Endodermal cell (in vitro differentiated cells): ENCODE measurements at regions not wholly inside any gene's neighbourhood (a gene's known extent, or its start where the extent isn't known, plus 50 kb on each side); places are given as distances from the start of the nearest gene placed in this dataset.

Source experiments
- DNase-seq: peaks from one replicate; pipeline ENCODE4 v3.0.0-alpha.2; 2017
- H3K27ac ChIP-seq: 2 replicates; pipeline ENCODE4 v1.5.1; 2013; ENCODE audit warnings: mild to moderate bottlenecking, low read depth, low read length, moderate library complexity
- H3K27me3 ChIP-seq: 2 replicates; pipeline ENCODE4 v1.6.1; 2013; ENCODE audit warnings: mild to moderate bottlenecking, low read length, moderate library complexity; ENCODE audit not compliant: insufficient read depth, control insufficient read depth, poor library complexity, severe bottlenecking
- H3K36me3 ChIP-seq: 2 replicates; pipeline ENCODE4 v1.7.0; 2013; ENCODE audit warnings: mild to moderate bottlenecking, low read length, moderate library complexity; ENCODE audit not compliant: control insufficient read depth, insufficient read depth
- H3K4me1 ChIP-seq: one replicate; pipeline ENCODE4 v1.7.0; 2013; ENCODE audit warnings: low read length; ENCODE audit not compliant: control insufficient read depth, insufficient read depth
- H3K4me3 ChIP-seq: 2 replicates; pipeline ENCODE4 v1.5.1; 2013; ENCODE audit warnings: mild to moderate bottlenecking, low read length, moderate library complexity
- H3K9ac ChIP-seq: 2 replicates; pipeline ENCODE4 v1.6.1; 2013; ENCODE audit warnings: mild to moderate bottlenecking, low read length, moderate library complexity; ENCODE audit not compliant: poor library complexity, severe bottlenecking; ENCODE audit errors: extremely low read depth
- H3K9me3 ChIP-seq: 2 replicates; pipeline ENCODE4 v1.6.1; 2013; ENCODE audit warnings: mild to moderate bottlenecking, low read length, moderate library complexity; ENCODE audit not compliant: control insufficient read depth
- H3K27ac Mint-ChIP-seq: 2 replicates; pipeline ENCODE4 v1.8.0; 2020; ENCODE audit warnings: mixed read lengths
- H3K27me3 Mint-ChIP-seq: 2 replicates; pipeline ENCODE4 v1.8.0; 2021; ENCODE audit warnings: mild to moderate bottlenecking, mixed read lengths; ENCODE audit not compliant: insufficient read depth
- H3K36me3 Mint-ChIP-seq: 2 replicates; pipeline ENCODE4 v1.8.0; 2020; ENCODE audit warnings: low read depth, mixed read lengths
- H3K4me1 Mint-ChIP-seq: 2 replicates; pipeline ENCODE4 v1.8.0; 2020; ENCODE audit warnings: mixed read lengths
- H3K4me3 Mint-ChIP-seq: 2 replicates; pipeline ENCODE4 v1.8.0; 2020; ENCODE audit warnings: mild to moderate bottlenecking, moderate library complexity, mixed read lengths
- H3K9me3 Mint-ChIP-seq: 2 replicates; pipeline ENCODE4 v1.8.0; 2020; ENCODE audit warnings: mild to moderate bottlenecking, mixed read lengths
- WGBS, 2 experiments: methylation state at CpG; one replicate each; pipeline versions ENCODE4 v1.1.5 to v1.1.7; 2013; ENCODE audit warnings: missing lambda C conversion rate in 2 of 2, mixed read lengths in 1 of 2; ENCODE audit not compliant: insufficient coverage in 1 of 2, insufficient read length in 1 of 2; 5-methylcytosine and 5-hydroxymethylcytosine counted together
- TF ChIP-seq, protein P1 (sequence below): fragments of 200-600 bp; sonication (generic); conservative IDR thresholded peaks from 2 replicates; pipeline ENCODE4 v1.5.0; 2021; ENCODE audit warnings: antibody characterized with exemption, mild to moderate bottlenecking

DNA sequence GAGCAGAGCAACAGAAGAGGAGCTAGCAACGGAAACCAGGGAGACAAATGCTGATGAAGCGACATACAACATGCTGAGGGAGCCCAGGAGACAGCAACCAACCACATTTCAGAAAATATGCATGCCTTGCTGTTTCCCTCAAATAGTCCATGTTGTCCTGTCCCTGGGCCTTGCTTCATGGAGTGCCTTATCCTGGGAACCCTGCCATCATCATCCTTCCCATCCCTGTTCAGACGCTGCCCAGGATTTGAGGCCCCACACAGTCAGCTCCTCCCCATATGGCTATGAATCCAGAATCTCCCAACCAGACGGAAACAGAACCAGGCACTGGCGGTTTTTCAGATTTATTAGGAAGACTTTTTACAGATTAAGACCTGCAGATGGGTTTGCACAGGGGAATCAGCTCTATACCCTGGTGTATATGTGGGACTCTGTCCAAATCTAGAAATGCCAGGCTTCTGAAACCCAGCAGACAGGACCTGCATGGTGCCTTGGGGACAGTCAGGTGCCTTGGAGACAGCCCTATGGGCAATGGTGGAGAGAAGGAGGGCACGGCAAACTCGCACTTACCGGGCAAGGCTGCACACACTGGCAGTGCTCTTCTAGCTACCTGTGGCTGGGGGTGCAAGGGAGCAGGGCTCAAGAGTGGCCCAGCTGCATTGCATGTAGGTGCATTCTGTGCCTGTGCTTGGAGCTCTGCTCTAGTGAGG lies 199.7 kb upstream of the MAMLD1 start:
- 92 to 93% methylated on average over 5 to 8 of the region's 8 CpGs for WGBS, 2 experiments
- Mint-ChIP-seq H3K4me3 (no peak overlapping the region), H3K9me3 (peaks cover 57% of the 10 kb centered on the region)

DNA sequence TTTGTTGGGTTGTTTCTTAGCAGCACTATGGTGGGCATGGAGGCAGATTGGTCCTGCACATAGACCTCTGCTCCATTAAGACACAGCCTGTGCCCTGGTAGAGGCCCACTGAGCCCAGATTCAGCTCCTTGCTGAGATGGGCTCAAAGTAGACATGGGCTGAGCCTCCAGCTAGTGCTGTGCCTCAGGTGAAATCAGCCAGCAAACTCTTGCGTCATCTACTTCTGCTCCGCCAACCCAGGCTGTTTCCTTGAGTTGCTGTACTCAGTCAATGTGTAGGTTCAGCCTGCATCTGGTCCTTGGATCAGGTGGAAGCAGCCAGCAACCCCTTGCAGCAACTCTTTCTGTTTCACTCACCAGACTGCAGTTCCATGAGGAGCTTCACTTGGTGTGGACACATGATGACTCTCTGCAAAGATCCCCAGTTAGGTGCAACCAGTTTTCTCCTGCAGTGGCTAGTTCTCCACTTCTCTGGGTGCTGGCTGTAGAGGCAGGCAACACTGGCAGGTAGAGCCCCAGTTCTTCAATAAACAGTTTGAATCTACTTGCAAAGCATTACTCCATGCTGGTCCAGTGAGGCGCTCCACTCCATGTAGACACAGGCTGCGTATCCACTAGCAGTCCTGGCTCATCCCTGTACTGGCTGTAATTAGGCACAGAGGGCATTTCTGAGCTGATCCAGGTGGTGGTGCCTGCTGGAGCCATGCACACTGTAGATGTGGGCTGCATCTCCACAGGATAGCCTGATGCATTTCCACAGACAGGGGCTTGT lies 199.0 kb upstream of the MAMLD1 start:
- Mint-ChIP-seq H3K27ac (no peak overlapping the region), H3K9me3 (peaks cover 55% of the 10 kb centered on the region), H3K36me3 (no peaks in the 10 kb centered on the region), H3K27me3 (peaks cover 1% of the 10 kb centered on the region), H3K4me3 (no peak overlapping the region), H3K4me1 (no peaks in the 10 kb centered on the region)
- H3K4me1 ChIP-seq, result no peaks in the 10 kb centered on the region
- no peaks in the 10 kb centered on the region for H3K9me3 ChIP-seq
- TF ChIP-seq, protein P1, sequence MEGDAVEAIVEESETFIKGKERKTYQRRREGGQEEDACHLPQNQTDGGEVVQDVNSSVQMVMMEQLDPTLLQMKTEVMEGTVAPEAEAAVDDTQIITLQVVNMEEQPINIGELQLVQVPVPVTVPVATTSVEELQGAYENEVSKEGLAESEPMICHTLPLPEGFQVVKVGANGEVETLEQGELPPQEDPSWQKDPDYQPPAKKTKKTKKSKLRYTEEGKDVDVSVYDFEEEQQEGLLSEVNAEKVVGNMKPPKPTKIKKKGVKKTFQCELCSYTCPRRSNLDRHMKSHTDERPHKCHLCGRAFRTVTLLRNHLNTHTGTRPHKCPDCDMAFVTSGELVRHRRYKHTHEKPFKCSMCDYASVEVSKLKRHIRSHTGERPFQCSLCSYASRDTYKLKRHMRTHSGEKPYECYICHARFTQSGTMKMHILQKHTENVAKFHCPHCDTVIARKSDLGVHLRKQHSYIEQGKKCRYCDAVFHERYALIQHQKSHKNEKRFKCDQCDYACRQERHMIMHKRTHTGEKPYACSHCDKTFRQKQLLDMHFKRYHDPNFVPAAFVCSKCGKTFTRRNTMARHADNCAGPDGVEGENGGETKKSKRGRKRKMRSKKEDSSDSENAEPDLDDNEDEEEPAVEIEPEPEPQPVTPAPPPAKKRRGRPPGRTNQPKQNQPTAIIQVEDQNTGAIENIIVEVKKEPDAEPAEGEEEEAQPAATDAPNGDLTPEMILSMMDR, result no peak
- 89 to 100% methylated on average over 1 to 4 of the region's 4 CpGs for WGBS, 2 experiments
- H3K36me3 ChIP-seq, result no peaks in the 10 kb centered on the region
- H3K27ac ChIP-seq, result no peak overlapping the region
- H3K9ac ChIP-seq, result no peak overlapping the region
- no peak for DNase-seq
- no peak overlapping the region for H3K4me3 ChIP-seq
- H3K27me3 ChIP-seq, result no peaks in the 10 kb centered on the region

More for the DNA sequence above, 199.7 kb upstream of the MAMLD1 start:
- Histone ChIP-seq H3K4me3 (no peak overlapping the region), H3K9me3 (no peaks in the 10 kb centered on the region), H3K27me3 (no peaks in the 10 kb centered on the region), H3K36me3 (no peaks in the 10 kb centered on the region), H3K9ac (no peak overlapping the region), H3K4me1 (no peaks in the 10 kb centered on the region), H3K27ac (no peak overlapping the region)
- Mint-ChIP-seq H3K27me3 (peaks cover 1% of the 10 kb centered on the region), H3K27ac (no peak overlapping the region), H3K4me1 (no peaks in the 10 kb centered on the region), H3K36me3 (no peaks in the 10 kb centered on the region)
- no peak for DNase-seq
- TF ChIP-seq, protein P1, result no peak

DNA sequence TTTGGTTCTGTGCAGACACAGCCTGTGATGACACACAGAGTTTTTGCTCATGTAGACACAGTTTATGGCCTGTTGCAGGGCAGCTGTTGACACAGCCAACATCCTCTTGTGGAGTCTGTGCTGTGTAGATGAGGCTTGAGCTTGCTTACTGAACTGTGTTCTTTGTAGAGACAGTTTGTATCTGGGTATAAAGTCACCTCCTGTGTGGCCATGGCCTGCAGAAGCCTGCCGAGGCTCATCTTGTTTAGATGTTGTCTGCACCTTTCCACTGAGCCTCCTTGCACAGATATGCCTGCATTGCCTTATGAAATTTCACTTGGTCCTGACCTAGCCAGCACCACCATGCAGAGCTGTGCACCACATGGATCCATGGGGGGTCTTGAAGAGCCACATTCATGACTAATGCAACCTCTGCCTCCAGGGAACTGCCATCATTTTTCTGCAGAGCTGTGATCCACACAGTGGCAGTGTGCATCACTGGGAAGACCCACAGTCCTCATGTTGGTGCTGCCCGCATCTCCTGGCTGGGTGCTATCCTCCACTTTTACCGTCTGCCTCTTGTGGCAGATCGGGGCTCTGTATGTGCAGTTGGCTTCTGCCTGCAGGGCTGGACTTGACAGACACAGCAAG lies 198.0 kb upstream of the MAMLD1 start:
- no peak overlapping the region for H3K27ac ChIP-seq
- Mint-ChIP-seq H3K4me1 (no peaks in the 10 kb centered on the region), H3K9me3 (peaks cover 50% of the 10 kb centered on the region), H3K27ac (no peak overlapping the region), H3K36me3 (no peaks in the 10 kb centered on the region), H3K4me3 (no peak overlapping the region), H3K27me3 (peaks cover 1% of the 10 kb centered on the region)
- no peak for DNase-seq
- no peaks in the 10 kb centered on the region for H3K9me3 ChIP-seq
- 83 to 91% methylated on average over 2 to 4 of the region's 4 CpGs for WGBS, 2 experiments
- no peaks in the 10 kb centered on the region for H3K27me3 ChIP-seq
- H3K4me1 ChIP-seq, result no peaks in the 10 kb centered on the region
- no peaks in the 10 kb centered on the region for H3K36me3 ChIP-seq
- H3K9ac ChIP-seq, result no peak overlapping the region
- TF ChIP-seq, protein P1, result no peak
- H3K4me3 ChIP-seq, result no peak overlapping the region
